Sciatic nerve (tissue), 2 donors: ENCODE measurements at regions not wholly inside any gene's neighbourhood (a gene's known extent, or its start where the extent isn't known, plus 50 kb on each side); places are given as distances from the start of the nearest gene placed in this dataset.
A peak's percentile ranks its signal among the peaks of the same experiment; 100 is the strongest.
"Not testable (repeated sequence)": the region's sequence is repeated elsewhere in the genome, so short reads cannot be mapped to it uniquely, and the experiment has no call there.

Source experiments
- ATAC-seq: fragments of 200-7000 bp; cut with Tn5 transposase; one replicate; pipeline ENCODE4 v1.9.1; 2020; ENCODE audit warnings: mild to moderate bottlenecking, moderate library complexity
- DNase-seq: peaks from one replicate; pipeline ENCODE4 v3.0.0-alpha.2; 2020; ENCODE audit warnings: low spot score
- intact Hi-C: fragments of 100-400 bp; cut with DNase I; formaldehyde crosslinking; loops from one replicate; pipeline ENCODE4 v1.14.2; 2022
- donor health status: DM: no; HTN: no; CAD: no.
- donor health status: DM: no; HTN: no; CAD: no.

DNA sequence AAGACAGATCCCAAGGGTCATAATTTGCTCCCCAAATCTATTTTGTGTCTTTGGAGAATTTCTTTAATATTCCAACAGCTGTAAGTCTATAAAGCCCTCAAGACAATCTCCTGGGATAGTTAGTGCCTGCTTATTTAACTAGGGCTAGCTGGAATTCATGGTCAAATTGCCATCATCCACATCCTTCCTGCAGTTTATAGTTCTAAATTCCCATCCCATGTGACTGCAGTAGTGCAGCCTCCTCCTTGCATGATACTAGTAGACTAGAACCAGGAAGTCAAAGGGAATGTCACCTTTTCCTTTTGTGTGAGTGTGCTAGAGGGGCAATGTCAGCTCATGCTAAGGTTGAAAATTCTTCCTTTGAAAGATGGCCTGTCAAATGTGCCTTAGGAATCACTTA is 214.8 kb upstream of the PIK3R1 start:
- intact Hi-C loops: no loop called here
- DNase-seq (no peak), ATAC-seq (no peak)

DNA sequence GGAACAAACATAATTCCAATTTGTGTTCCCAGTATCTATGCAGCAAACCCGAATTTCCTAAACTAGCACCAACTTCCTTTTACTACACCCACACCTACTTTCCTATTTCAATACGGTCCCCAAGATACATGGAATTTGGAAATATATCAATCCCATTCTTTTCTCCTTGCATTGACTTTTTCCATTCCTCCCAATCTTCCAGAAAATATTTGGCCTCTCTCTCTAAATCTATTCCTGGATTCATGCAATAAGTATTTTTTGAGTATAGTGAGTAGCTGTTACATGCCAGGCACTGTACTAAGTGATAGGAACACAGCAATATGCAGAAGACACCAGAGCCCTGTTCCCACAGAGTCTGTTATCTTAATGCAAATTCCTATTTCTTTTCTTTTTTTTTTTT is 216.2 kb upstream of the PIK3R1 start:
- intact Hi-C loops: no loop called here
- ATAC-seq: no peak
- DNase-seq: no peak

DNA sequence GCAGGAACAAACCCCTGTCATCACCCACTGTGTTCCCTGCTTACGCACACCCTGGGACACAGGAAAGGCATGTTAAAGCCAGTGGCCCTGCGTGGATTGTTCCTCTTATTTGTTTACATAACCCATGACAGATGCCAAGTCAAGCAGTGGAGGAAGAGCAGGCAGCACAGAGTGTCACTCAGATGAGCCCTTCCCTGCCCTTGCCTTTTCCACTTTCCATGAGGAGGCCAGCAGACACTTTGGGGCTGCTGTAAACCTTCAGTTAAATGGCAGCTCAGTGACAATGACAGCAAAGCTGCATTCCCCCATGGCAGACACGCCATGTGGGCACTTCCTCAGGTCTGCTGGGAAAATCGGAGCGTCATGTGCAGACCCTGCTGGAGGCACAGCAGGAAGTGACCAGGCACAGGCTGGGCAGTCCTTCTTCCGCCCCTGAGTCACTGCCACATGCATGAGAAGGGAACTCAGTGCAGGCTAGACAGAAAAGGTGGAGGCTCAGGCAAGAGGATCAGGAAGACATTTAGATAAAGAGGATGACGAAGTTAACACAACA is 216.8 kb upstream of the PIK3R1 start:
- DNase-seq: peak; percentile 71
- intact Hi-C loops: no loop called here
- ATAC-seq: peak; percentile 77

DNA sequence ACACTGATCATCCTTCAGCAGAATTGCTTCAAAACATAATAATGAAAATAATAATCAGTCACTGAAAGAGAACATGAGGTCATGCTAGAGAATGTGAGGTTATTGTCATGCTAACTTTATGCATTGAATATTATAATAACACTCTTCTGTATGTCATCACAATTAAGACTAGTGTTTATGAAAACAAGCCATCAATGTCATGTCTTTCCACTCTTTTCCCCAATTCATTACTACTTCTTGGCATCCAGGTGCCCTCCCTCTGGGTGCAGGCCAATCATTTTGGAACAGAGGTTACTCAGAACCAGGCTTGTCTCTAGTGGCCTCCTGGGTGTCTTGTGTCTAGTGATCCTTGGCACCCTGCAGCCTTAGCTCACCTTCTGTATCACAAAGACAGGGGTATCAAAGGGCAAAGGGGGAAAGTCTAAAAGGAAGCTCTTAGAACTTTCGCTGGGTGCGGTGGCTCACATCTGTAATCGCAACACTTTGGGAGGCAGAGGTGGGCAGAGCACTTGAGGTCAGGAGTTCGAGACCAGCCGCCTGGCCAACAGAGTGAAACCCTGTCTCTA is 217.6 kb upstream of the PIK3R1 start:
- intact Hi-C loops: no loop called here
- ATAC-seq (no peak), DNase-seq (no peak)

DNA sequence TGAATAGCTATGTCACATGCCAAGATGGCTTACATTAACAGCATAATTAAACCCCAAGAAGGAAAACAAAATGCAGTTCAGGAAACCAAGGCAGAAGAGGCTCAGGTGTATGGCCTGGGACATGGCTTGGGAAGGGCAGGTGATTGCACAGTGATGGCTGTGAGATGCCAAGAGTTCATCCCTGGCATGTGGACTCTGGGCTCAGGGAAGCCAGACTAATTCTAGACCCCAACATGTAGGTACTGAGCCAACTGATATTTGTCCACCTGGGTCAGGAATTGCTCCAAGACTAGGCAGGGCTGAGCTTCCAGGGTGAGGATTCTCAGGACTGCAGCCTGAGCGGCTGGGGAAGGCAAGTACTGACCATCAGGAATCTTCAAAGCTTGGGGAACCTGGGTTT is 218.4 kb upstream of the PIK3R1 start:
- intact Hi-C loops: no loop called here
- ATAC-seq (no peak), DNase-seq (no peak)

DNA sequence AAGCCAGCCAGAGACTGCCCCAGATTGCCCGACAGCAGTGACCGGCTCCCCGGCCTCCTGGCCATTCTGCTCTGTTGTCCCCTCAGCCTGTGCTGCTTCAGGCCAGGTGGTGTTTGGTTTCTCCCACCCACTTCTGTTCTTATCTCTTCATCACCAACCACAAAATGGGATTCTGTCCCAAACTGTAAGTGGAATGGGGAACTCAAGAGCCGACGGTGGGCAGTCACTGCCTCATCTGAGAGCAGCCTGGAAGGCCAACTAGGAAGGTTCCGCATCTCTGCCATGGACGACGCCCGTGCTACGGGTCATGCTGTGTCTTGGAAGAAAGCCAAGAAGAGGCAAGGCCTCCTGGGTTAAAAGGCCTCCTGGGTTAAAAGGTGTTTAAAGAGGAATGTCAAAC is 219.0 kb upstream of the PIK3R1 start:
- DNase-seq (no peak), ATAC-seq (no peak)
- intact Hi-C loops: no loop called here

DNA sequence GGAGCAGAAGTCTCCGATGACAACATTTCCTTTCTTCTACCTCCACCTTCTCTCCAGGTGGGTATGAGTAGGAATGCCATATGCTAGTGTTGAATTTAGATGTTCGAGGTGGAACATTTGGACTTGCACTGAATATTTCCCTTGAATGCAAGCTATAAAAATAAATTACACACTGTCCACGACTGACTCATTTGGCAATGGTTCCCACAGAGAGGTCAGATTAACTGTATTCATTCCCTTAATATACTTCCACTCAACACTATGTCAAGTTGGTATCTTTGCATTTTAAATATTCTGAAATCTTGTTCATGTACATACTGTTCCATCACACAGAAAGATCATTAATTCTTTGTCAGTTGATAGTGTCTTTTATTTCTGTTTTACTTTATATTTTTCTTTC is 222.6 kb upstream of the PIK3R1 start:
- no peak for DNase-seq

DNA sequence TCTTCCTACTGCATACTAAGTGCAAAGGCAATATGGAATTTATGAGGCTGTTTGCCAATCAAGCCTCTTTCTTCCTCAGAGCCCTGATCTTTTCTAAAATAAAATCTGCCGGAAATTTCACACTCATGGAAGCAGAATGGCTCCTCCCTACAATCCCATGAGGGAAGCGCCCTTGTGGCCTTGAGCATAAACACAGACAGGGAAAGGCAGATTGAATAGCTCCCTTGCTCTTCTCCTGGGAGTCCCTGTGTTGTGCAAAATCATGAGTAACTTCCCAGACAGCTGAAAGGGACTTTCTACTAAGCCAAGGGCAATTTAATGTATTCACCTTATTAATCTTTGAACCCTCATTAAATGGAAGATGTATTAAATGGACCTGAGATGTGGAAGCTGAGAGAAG is 226.1 kb upstream of the PIK3R1 start:
- peak; percentile 73 for ATAC-seq
- no peak for DNase-seq
- intact Hi-C loops: no loop called here

More for the DNA sequence above, 222.6 kb upstream of the PIK3R1 start:
- ATAC-seq: no peak
- intact Hi-C loops: no loop called here

DNA sequence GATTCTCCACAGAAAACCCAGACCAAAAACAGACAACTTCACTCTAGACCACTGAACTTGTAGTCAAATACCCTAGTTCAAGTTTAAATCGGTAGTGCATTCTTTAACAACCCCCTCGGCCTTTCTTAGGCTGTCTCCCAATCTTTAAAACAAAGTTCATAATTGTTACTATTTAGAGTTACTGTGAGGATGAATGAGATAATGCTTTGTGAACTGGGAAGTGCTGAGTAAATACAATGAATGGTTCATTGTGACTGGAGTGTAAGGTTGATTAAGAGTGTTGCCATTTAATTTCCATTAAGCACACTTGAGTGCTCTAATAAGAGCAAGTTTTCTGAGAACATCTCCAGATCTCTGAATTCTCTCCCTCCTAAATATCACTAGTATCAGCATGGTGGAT is 228.8 kb upstream of the PIK3R1 start:
- DNase-seq (no peak), ATAC-seq (peak; percentile 28)
- intact Hi-C loops: no loop called here

DNA sequence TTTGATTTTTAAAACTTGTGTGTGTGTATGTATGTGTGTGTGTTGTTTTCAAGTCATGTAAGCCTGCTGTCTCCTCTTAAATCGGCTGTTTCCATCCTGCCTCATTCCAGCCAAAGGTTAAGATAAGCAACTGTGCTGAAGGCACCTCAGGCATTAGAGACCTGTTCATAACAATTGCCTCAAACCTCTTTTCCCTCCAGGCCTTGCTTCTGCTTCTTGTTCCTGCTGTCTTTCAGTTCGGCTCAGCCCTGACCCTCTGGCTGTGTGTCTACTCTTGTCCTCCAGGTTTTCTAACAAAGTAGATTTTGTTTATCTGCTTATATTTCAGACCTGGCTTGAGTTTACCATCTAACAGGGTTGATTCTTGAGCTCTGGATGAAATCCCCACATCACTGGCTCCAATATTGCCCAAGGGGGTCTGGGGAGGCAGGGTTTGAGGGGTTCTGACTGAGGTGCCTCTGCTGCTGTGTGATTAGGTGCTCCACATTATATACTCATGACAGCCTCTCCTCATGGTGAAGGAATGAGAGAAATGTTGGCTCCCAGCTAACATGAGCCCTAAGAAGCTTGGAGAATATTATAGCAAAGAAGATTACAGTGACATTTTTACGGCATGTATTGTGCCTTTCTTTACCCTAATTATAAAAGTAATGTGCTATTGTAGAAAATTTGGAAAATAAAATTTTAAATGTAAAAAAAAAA is 229.7 kb upstream of the PIK3R1 start:
- intact Hi-C loops: no loop called here
- no peak for DNase-seq
- no peak for ATAC-seq

DNA sequence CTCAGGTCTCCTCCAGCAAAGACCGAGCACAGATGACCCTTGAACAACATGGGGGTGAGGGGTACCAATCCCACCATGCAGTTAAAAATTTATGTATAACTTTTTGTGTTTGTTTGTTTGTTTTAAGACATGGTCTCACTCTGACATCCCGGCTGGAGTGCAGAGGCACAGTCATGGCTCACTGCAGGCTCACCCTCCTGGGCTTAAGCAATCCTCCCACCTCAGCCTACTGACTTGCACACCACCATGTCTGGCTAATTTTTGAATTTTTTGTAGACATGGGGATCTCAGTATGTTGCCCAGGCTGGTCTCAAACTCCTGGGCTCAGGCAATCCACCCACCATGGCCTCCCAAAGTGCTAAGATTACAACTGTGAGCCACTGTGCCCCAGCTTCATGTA is 231.0 kb upstream of the PIK3R1 start:
- ATAC-seq: no peak

DNA sequence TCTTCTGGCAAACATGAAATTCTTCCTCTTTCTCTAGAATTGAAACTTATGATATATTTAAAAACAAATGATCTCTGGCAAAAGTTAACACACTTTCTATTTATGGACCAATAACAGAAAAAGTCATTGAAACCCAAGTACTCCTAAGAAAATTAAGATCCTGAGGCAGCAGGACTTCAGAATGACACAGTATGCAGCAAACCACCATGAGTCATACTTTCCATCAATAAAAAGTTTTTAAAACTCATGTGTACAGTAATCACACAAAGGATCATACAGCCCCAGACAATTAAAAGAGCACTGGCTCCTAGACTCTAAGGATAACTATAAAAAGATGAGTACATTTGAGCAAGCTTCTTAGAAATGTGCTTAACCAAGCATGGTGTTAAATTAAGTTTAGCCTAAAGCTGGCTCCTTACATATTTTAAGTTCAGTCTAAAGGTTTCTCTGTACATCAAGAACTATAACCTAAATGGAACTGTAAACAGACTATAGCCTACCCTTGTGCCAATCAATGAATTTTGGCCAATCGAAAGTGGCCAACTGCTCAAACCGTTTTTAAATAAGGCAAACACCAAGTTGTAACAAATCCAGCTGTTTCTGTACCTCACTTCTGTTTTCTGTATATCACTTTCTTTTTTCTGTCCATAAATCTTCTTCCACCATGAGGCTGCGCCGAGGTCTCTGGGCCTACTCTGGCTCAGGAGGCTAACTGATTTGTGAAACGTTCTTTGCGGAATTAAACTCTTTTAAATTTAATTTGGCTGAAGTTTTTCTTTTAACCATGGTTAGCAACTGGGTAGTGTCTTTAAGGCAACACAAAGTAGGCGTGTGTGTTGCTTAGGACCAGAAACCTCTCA is 232.1 kb upstream of the PIK3R1 start:
- peak; percentile 63 for ATAC-seq
- intact Hi-C loops: no loop called here
- DNase-seq: no peak

More for the DNA sequence above, 231.0 kb upstream of the PIK3R1 start:
- intact Hi-C loops: no loop called here
- no peak for DNase-seq

DNA sequence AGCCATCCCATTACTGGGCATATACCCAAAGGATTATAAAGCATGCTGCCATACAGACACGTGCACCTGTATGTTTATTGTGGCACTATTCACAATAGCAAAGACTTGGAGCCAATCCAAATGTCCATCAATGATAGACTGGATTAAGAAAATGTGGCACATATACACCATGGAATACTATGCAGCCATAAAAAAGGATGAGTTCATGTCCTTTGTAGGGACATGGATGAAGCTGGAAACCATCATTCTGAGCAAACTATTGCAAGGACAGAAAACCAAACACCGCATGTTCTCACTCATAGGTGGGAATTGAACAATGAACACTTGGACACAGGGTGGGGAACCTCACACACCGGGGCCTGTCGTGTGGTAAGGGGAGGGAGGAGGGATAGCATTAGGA is 233.4 kb upstream of the PIK3R1 start:
- ATAC-seq, DNase-seq, intact Hi-C loops: not testable (repeated sequence)

DNA sequence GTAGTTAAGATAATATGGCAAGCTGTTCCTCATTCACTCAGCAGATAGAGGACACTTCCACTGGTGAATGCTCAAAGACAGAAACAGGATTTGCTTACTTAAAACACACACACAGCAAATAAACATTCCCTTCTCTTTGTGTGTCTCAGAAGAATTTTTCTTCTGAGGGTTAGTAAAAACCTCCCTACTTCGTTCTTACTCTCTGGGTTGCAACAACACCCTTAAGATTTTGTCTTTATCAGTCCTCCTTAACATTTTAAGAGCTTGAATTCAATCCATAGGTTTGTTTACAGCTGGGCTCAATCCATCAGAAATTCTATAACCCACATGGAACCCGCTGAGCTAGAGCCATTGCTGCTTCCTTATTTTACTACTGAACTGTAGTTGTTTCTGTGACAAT is 237.4 kb upstream of the PIK3R1 start:
- no peak for DNase-seq
- intact Hi-C loops: no loop called here
- ATAC-seq: no peak

DNA sequence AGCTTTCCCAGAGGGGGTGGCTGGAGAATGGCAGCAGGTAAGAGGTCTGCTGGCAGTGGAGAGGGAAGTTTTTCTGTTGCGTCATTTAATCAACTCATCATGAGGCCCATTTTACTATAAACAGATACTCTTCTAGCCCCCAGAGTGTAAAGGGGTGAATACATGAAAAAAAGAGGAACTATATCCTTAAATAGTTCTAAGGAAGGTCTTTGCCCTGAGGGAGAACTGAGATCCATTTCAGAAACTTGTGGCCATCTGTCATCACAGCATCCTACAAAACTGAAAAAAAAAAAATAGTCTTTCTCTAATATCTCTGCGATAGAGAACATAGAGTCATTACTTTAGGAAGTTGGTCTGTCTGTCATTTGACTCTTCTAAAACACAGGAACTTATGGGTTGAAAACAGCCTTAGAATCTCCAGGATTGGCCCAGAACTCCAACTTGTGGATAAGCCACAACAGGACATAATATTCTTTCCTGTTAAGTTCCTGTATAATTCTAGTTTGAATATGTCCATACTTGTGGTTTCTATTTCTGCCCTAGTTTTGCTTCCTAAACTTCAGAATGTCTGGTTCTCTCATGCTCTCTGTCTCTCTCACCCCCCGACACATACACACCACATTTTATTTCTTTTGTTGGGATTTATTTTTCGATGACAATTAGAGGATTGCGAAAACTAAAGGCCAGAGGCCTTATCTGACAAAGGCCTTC is 238.5 kb upstream of the PIK3R1 start:
- DNase-seq: no peak

DNA sequence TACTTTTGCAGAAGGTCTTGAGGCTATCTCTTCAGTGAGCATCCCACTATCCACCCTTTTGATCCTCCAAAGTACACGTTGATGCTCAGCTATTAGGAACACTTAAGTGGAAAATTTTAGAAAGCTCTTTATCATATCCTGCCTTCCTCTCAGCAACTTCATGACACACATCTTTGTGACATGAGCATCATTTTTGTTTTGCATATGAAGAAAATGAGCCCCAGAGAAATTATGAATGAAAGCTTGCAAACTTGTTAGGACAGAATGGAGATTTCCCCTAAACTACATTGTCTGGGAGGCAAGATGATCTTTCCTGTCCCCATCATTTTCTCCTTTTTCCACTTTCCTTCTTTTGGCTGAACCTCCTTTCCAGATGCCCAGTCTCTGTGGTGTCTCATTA is 239.4 kb upstream of the PIK3R1 start:
- no peak for ATAC-seq
- intact Hi-C loops: no loop called here

More for the DNA sequence above, 238.5 kb upstream of the PIK3R1 start:
- intact Hi-C loops: no loop called here
- peak; percentile 39 for ATAC-seq

DNA sequence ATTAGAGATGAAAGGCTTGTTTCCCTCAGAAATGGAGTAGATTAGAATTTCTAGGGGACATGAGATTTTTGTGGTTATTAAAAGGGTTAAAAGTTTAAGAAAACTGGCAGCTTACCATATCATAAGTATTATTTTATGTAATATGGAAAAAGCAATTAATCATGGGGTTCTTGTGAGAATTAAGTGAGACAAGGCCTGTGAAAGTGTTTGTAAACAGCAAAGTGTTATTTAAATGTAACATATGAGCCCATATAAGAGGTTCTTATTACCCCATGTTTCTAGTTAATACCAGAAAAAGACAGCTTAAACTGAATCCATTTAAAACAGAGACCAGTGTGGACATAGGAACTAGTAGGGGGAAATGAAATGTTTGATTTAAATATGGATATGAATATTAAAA is 241.1 kb upstream of the PIK3R1 start:
- no peak for DNase-seq
- no peak for ATAC-seq
- intact Hi-C loops: no loop called here

More for the DNA sequence above, 239.4 kb upstream of the PIK3R1 start:
- DNase-seq: no peak

DNA sequence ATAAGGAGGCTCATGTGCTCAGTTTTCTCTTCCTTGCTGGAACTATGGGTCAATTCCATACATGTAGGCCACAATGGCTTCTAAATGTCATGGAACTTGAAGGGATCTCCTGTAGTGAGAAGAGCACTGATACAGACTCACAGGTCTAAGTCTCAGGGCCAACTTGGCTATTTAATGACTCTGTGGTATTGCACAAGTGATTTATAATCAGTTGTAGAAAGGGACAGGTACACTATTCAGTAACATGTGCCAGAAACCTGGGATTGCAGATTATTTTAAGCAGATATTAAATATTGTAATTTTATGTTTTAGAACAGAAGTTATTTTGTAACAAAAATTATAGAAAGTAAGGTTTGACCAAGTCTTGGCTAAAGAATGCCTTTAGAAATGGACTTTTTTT is 241.5 kb upstream of the PIK3R1 start:
- ATAC-seq: no peak
- no peak for DNase-seq
- intact Hi-C loops: no loop called here
